ENCODE measurements at regions not wholly inside any gene's neighbourhood (a gene's known extent, or its start where the extent isn't known, plus 50 kb on each side); places are given as distances from the start of the nearest gene placed in this dataset.

DNA sequence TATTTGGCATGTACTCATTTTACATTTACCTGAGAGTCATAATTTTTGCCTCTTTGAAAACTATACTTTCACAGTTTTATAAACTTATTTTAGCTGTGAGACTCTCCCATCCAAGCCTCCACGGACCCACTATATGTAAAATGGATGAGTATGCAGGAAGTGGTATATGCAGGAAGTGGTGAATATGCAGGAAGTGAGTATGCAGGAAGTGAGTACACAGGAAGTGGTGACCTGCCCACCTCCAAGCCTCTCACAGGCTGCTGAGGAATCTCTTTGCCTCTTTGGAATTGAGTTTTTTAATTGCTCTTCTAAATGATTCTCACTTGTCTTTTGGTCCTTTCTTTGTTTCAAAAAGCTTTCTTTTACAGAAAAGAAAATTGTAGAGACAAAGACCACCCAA lies 85.2 kb downstream of the KBTBD8 start:
- Histone ChIP-seq H4K5ac (ENCODE audit: insufficient read length, low read depth, low read length) (no peak overlapping the region), H3K36me3 (ENCODE audit: control insufficient read depth in 2 of 4, insufficient read depth in 4 of 4, low read length in 3 of 4) (no peaks in the 10 kb centered on the region), H3K56ac (replicated peaks; ENCODE audit: insufficient read length, low read depth, low read length) (no peak overlapping the region), H2BK15ac (ENCODE audit: low read length) (no peak overlapping the region), H2AK5ac (ENCODE audit: low read depth, low read length) (no peak overlapping the region), H3K79me2 (ENCODE audit: control insufficient read depth in 1 of 2, insufficient read depth in 2 of 2, low read length in 2 of 2) (no peaks in the 10 kb centered on the region), H3K27ac (ENCODE audit: low read depth, low read length) (no peak overlapping the region), H3K79me1 (ENCODE audit: low read depth, low read length) (no peaks in the 10 kb centered on the region), H3K4me1 (replicated peaks in 1 of 4; ENCODE audit: control insufficient read depth in 3 of 4, insufficient read depth in 4 of 4, low read length in 3 of 4) (no peaks in the 10 kb centered on the region), H2AFZ (ENCODE audit: low read length) (no peak overlapping the region), H4K8ac (ENCODE audit: extremely low read depth, insufficient read depth, low read length) (no peak overlapping the region), H3K27me3 (replicated peaks in 1 of 4; ENCODE audit: control insufficient read depth in 3 of 4, extremely low read depth in 1 of 4, insufficient read depth in 3 of 4, low read length in 3 of 4) (no peaks in the 10 kb centered on the region), H3K9ac (replicated peaks in 1 of 4; ENCODE audit: extremely low read depth in 1 of 4, low read depth in 3 of 4, low read length in 3 of 4) (no peak overlapping the region), H4K91ac (replicated peaks; ENCODE audit: insufficient read length, low read length) (no peak overlapping the region), H3K14ac (ENCODE audit: insufficient read length) (no peak overlapping the region), H2BK120ac (replicated peaks; ENCODE audit: low read depth, low read length) (no peak overlapping the region), H3K23ac (ENCODE audit: insufficient read length) (no peak overlapping the region), H3K4me3 (ENCODE audit: extremely low read depth in 1 of 4, insufficient read depth in 2 of 4, low read depth in 3 of 4, low read length in 4 of 4) (no peak overlapping the region), H3K4me2 (ENCODE audit: insufficient read depth in 1 of 2, low read depth in 2 of 2, low read length in 2 of 2) (no peak overlapping the region), H3K4ac (replicated peaks; ENCODE audit: insufficient read length, low read depth, low read length) (no peak overlapping the region), H3K18ac (ENCODE audit: extremely low read depth, low read length) (no peak overlapping the region), H2BK12ac (ENCODE audit: low read depth, low read length) (no peak overlapping the region), H4K20me1 (replicated peaks in 1 of 2; ENCODE audit: control insufficient read depth in 1 of 2, insufficient read depth in 2 of 2, low read length in 2 of 2) (no peaks in the 10 kb centered on the region), H2BK5ac (ENCODE audit: low read depth, low read length) (no peak overlapping the region), H3K23me2 (ENCODE audit: low read depth, low read length) (no peaks in the 10 kb centered on the region), H3K9me3 (ENCODE audit: insufficient read depth in 2 of 2, low read depth in 1 of 2, low read length in 1 of 2) (no peaks in the 10 kb centered on the region), H2BK20ac (ENCODE audit: low read length) (no peak overlapping the region)
- ChIA-PET POLR2A (ENCODE audit: partially characterized antibody) (no interaction called here), CTCF (ENCODE audit: partially characterized antibody) (interaction anchor here (0.6 to 1.6 kb wide), 6 partner anchors 13 to 156 kb away, joined by 3 to 4 read pairs (median 4); no protein-coding TSS in a partner anchor)
- FAIRE-seq (no peak), DNase-seq (ENCODE audit: low read depth in 1 of 2, low spot score in 2 of 2) (no peak)
- 81% methylated on average over 1 of the region's 1 CpG; no CpG with 5 or more reads in 1 of the 2 experiments for WGBS, 2 experiments (ENCODE audit: extremely low coverage in 1 of 2, insufficient coverage in 1 of 2, insufficient read length in 1 of 2, insufficient replicate concordance in 2 of 2, low coverage in 1 of 2, low lambda C conversion rate in 2 of 2, missing lambda C conversion rate in 1 of 2)
- TF ChIP-seq BCL11A (IDR thresholded peaks at IDR 0.05; ENCODE audit: low read depth in 2 of 2, low read length in 2 of 2) (no peak), SRF (IDR thresholded peaks at IDR 0.05; ENCODE audit: low read depth, low read length) (no peak), CHD2 (IDR thresholded peaks at IDR 0.05; ENCODE audit: low read length) (no peak), TBP (IDR thresholded peaks at IDR 0.05; ENCODE audit: low read depth, low read length) (no peak), EGR1 (IDR thresholded peaks at IDR 0.05; ENCODE audit: borderline replicate concordance, low read depth, low read length) (no peak), FOSL1 (IDR thresholded peaks at IDR 0.05; ENCODE audit: insufficient read depth, low read depth, low read length) (no peak), YY1 (IDR thresholded peaks at IDR 0.05; ENCODE audit: low read depth, low read length) (no peak), EP300 (IDR thresholded peaks at IDR 0.05; ENCODE audit: borderline replicate concordance in 1 of 2, low read depth in 2 of 2, low read length in 2 of 2) (no peak), CBX8 (IDR thresholded peaks at IDR 0.05; ENCODE audit: borderline replicate concordance, low read depth, low read length) (no peak), JUND (IDR thresholded peaks at IDR 0.05; ENCODE audit: low read length) (no peak), RAD21 (IDR thresholded peaks at IDR 0.05 in 1 of 2, conservative IDR thresholded peaks at IDR 0.05 in 1 of 2; ENCODE audit: low read depth in 2 of 2, low read length in 2 of 2) (no peak)
- TF ChIP-seq, protein P1, sequence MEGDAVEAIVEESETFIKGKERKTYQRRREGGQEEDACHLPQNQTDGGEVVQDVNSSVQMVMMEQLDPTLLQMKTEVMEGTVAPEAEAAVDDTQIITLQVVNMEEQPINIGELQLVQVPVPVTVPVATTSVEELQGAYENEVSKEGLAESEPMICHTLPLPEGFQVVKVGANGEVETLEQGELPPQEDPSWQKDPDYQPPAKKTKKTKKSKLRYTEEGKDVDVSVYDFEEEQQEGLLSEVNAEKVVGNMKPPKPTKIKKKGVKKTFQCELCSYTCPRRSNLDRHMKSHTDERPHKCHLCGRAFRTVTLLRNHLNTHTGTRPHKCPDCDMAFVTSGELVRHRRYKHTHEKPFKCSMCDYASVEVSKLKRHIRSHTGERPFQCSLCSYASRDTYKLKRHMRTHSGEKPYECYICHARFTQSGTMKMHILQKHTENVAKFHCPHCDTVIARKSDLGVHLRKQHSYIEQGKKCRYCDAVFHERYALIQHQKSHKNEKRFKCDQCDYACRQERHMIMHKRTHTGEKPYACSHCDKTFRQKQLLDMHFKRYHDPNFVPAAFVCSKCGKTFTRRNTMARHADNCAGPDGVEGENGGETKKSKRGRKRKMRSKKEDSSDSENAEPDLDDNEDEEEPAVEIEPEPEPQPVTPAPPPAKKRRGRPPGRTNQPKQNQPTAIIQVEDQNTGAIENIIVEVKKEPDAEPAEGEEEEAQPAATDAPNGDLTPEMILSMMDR (IDR thresholded peaks at IDR 0.05; ENCODE audit: control extremely low read depth in 1 of 3, insufficient read depth in 1 of 3, low read depth in 1 of 3, low read length in 3 of 3) = no peak

Data from H1 (cell line).